Right lobe of liver (tissue), 6 donors: ENCODE measurements at regions not wholly inside any gene's neighbourhood (a gene's known extent, or its start where the extent isn't known, plus 50 kb on each side); places are given as distances from the start of the nearest gene placed in this dataset.
"Not testable (repeated sequence)": the region's sequence is repeated elsewhere in the genome, so short reads cannot be mapped to it uniquely, and the experiment has no call there.

ENCODE experiments used
- ATAC-seq, 4 donors: fragments of 200-7000 bp; cut with Tn5 transposase; one replicate each; pipeline ENCODE4 v1.9.1; 2020; ENCODE audit warnings: mild to moderate bottlenecking in 4 of 4, moderate library complexity in 4 of 4
- DNase-seq, 3 donors: peaks; one replicate each; pipeline ENCODE4 v3.0.0-alpha.2; 2020
- H3K27ac ChIP-seq, 3 donors: fragments of 200-600 bp; one replicate each; pipeline ENCODE4 v1.8.0; 2022
- H3K27me3 ChIP-seq, 2 donors: fragments of 200-600 bp; one replicate each; pipeline ENCODE4 v1.8.0; 2022
- H3K36me3 ChIP-seq, 4 donors: fragments of 200-600 bp; sonication (generic) in 1 of 4; one replicate each; pipeline versions ENCODE4 v1.5.1 to v1.8.0; 2017 to 2022; ENCODE audit warnings: control low read depth in 1 of 4
- H3K4me1 ChIP-seq, 4 donors: fragments of 200-600 bp; sonication (generic) in 1 of 4; one replicate each; pipeline versions ENCODE4 v1.5.1 to v1.8.0; 2017 to 2022; ENCODE audit warnings: control low read depth in 1 of 4
- H3K4me3 ChIP-seq, 3 donors: fragments of 200-600 bp; one replicate each; pipeline ENCODE4 v1.8.0; 2022
- H3K9me3 ChIP-seq, 4 donors: fragments of 200-600 bp; sonication (generic) in 1 of 4; one replicate each; pipeline versions ENCODE4 v1.5.1 to v1.8.0; 2017 to 2022; ENCODE audit warnings: control low read depth in 1 of 4
- POLR2A ChIP-seq: fragments of 450-650 bp; IDR thresholded peaks from one replicate; pipeline ENCODE4 v1.6.1; 2017; ENCODE audit warnings: antibody characterized with exemption, mild to moderate bottlenecking
- WGBS: methylation state at CpG from one replicate; pipeline ENCODE4 v1.1.6; 2018; ENCODE audit warnings: low coverage, low lambda C conversion rate; ENCODE audit not compliant: insufficient coverage; ENCODE audit errors: missing lambda C conversion rate; 5-methylcytosine and 5-hydroxymethylcytosine counted together
- intact Hi-C, 2 donors: fragments of 100-400 bp; cut with DNase I; formaldehyde crosslinking; loops; one replicate each; pipeline versions ENCODE4 v1.11.2 to v1.14.1; 2022
- TF ChIP-seq, protein P1 (sequence below), 4 donors: fragments of 200-600 bp in 3 of 4; fragments of 450-650 bp in 1 of 4; IDR thresholded peaks; one replicate each; pipeline versions ENCODE4 v1.5.1 to v1.8.0; 2016 to 2022; ENCODE audit warnings: antibody characterized with exemption in 4 of 4, mild to moderate bottlenecking in 2 of 4
- donor health status: DM: no; HTN: yes; CAD: no.
- donor health status: DM: no; HTN: no; CAD: no.
- donor health status: DM: no; HTN: no; CAD: no.
- donor health status: DM: no; HTN: yes; CAD: no.
- donor health status: DM: no; HTN: yes; CAD: no.

DNA sequence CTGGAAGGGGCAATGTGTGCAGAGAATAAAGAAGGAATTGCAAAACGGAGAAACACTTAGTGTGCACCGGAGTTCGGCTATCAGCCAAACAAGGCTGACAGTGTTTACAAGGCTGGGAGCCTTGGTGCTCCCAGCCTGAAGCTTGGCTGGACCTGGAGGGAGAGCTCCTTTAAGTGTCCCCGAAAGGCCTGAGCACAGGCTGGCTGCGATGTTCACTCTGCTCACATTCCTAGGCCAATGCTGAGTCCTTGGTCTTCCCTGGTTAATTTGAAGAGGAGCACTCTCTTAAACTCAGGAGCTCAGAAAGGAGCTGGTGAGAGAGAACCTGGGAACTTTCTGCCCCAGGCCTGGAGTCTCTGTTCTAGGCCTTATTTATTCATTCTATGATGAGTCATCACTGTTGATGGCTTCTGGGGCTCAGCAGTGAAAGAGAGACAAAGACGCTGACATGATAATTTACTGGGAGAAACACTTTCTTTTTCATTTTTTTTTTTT lies 88.6 kb upstream of the MYO10 start:
- DNase-seq (no peak), ATAC-seq (peak in 1 of 4 donors; percentile 51)
- intact Hi-C loops: no loop called here
- no peaks in the 10 kb centered on the region for H3K36me3 ChIP-seq
- TF ChIP-seq, protein P1, sequence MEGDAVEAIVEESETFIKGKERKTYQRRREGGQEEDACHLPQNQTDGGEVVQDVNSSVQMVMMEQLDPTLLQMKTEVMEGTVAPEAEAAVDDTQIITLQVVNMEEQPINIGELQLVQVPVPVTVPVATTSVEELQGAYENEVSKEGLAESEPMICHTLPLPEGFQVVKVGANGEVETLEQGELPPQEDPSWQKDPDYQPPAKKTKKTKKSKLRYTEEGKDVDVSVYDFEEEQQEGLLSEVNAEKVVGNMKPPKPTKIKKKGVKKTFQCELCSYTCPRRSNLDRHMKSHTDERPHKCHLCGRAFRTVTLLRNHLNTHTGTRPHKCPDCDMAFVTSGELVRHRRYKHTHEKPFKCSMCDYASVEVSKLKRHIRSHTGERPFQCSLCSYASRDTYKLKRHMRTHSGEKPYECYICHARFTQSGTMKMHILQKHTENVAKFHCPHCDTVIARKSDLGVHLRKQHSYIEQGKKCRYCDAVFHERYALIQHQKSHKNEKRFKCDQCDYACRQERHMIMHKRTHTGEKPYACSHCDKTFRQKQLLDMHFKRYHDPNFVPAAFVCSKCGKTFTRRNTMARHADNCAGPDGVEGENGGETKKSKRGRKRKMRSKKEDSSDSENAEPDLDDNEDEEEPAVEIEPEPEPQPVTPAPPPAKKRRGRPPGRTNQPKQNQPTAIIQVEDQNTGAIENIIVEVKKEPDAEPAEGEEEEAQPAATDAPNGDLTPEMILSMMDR (IDR thresholded peaks at IDR 0.05): no peak
- no peak for TF ChIP-seq POLR2A
- H3K27ac ChIP-seq: no peak overlapping the region
- H3K9me3 ChIP-seq: no peaks in the 10 kb centered on the region
- H3K4me3 ChIP-seq: no peak overlapping the region
- WGBS: 61% methylated on average over 2 of the region's 6 CpGs
- H3K27me3 ChIP-seq: no peaks in the 10 kb centered on the region
- H3K4me1 ChIP-seq: no peaks in the 10 kb centered on the region

DNA sequence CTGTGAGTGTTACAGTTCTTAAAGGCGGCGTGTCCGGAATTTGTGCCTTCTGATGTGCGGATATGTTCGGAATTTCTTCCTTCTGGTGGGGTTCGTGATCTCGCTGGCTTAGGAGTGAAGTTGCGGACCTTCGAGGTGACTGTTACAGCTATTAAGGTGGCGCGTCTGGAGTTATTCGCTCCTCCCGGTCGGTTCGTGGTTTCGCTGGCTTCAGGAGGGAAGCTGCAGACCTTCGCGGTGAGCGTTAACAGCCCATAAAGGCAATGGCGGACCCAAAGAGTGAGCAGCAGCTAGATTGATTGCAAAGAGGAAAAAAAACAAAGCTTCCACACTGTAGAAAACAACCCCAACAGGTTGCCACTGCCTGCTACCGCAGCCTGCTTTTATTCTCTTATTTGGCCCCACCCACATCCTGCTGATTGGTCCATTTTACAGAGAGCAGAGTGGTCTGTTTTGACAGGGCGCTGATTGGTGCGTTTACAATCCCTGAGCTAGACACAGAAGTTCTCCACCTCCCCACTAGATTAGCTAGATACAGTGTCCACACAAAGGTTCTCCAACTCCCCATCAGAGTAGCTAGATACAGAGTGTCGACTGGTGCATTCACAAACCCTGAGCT lies 95.7 kb upstream of the MYO10 start:
- H3K4me1 ChIP-seq, H3K27ac ChIP-seq, ATAC-seq, intact Hi-C loops, DNase-seq, H3K27me3 ChIP-seq, H3K36me3 ChIP-seq, H3K9me3 ChIP-seq, H3K4me3 ChIP-seq: not testable (repeated sequence)
- 80% methylated on average over 24 of the region's 24 CpGs for WGBS

DNA sequence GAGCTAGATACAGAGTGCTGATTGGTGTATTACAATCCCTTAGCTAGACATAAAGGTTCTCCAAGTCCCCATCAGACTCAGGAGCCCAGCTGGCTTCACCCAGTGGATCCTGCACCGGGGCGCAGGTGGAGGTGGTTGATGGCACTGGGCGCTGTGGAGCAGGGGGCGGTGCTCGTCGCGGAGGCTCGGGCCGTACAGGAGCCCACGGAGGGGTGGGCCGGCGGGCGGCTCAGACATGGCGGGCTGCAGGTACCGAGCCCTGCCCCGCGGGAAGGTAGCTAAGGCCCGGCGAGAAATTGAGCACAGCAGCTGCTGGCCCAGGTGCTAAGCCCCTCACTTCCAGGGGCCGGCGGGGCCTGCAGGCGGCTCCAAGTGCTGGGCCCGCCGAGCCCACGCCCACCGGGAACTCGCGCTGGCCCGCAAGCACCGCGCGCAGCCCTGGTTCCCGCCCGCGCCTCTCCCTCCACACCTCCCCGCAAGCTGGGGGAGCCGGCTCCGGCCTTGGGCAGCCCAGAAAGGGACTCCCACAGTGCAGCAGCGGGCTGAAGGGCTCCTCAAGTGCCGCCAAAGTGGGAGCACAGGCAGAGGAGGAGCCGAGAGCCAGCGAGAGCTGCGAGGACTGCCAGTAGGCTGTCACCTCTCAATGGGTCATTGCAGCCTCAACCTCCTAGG lies 96.4 kb upstream of the MYO10 start:
- 96% methylated on average over 16 of the region's 43 CpGs for WGBS
- ATAC-seq, H3K27me3 ChIP-seq, H3K9me3 ChIP-seq, H3K4me1 ChIP-seq, intact Hi-C loops, H3K27ac ChIP-seq, DNase-seq, H3K36me3 ChIP-seq, H3K4me3 ChIP-seq: not testable (repeated sequence)

DNA sequence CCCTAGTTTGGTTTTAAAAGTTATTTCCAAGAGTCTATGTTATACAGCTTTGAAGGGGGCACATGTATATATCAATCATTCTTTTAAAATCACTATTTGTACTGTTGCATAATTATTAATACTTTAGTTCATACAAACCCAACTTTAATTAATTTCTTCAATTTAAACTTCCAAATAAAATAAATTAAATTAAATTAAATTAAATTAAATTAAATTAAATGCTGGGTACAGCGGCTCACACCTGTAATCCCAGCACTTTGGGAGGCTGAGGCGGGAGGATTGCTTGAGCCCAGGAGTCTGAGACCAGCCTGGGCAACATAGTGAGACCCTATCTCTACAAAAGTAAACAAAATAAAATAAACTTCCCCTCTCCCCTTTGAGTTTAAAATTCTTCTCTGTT lies 98.9 kb upstream of the MYO10 start:
- H3K4me1 ChIP-seq, H3K27ac ChIP-seq, ATAC-seq, intact Hi-C loops, H3K36me3 ChIP-seq, H3K4me3 ChIP-seq, DNase-seq, H3K27me3 ChIP-seq, H3K9me3 ChIP-seq: not testable (repeated sequence)
- WGBS: 67% methylated on average over 2 of the region's 2 CpGs

DNA sequence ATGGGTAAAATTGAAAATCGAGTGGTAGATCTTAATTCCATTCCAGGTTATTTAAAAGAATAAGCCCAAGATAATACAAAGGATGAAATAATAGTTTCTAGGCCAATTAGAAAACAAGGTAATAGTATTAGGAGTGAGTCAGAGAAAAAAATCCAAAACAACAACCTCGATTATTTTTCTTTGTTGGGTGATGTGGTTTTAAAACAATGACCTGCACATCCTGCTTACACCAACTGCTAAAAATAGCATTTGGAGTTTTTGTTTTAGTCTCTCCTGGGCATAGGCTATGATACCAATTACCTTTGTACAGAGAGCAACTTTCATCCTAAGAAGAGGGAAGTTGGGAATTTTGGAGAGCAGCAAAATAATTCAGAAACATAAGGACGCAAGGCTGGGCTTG lies 101.7 kb upstream of the MYO10 start:
- 53% methylated on average over 3 of the region's 3 CpGs for WGBS

DNA sequence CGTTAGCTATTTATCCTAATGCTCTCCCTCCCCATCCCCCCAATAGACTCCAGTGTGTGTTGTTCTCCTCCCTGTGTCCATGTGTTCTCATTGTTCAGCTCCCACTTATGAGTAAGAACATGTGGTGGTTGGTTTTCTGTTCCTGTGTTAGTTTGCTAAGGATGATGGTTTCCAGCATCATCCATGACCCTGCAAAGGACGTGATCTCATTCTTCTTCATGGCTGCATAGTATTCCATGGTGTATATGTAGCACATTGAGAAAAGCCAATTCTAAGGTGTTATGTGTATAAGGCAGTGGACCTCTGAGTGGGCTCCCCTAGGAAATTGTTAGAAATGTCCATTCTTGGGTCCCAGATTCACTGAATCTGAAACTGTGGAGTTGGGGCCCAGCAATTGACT lies 103.1 kb upstream of the MYO10 start:
- no peak for DNase-seq
- TF ChIP-seq, protein P1 (IDR thresholded peaks at IDR 0.05): no peak
- no peak for TF ChIP-seq POLR2A
- H3K4me1 ChIP-seq: no peaks in the 10 kb centered on the region
- no peaks in the 10 kb centered on the region for H3K27me3 ChIP-seq
- no peak for ATAC-seq
- WGBS: 58% methylated on average over 2 of the region's 2 CpGs
- intact Hi-C loops: no loop called here
- H3K9me3 ChIP-seq: no peaks in the 10 kb centered on the region
- H3K36me3 ChIP-seq: no peaks in the 10 kb centered on the region
- no peak overlapping the region for H3K4me3 ChIP-seq
- H3K27ac ChIP-seq: no peak overlapping the region

More for the DNA sequence above, 101.7 kb upstream of the MYO10 start:
- Histone ChIP-seq H3K27ac (no peak overlapping the region), H3K27me3 (no peaks in the 10 kb centered on the region), H3K9me3 (no peaks in the 10 kb centered on the region), H3K4me3 (no peak overlapping the region), H3K4me1 (no peaks in the 10 kb centered on the region), H3K36me3 (no peaks in the 10 kb centered on the region)
- DNase-seq: no peak
- TF ChIP-seq POLR2A: no peak
- TF ChIP-seq, protein P1 (IDR thresholded peaks at IDR 0.05): no peak
- peak in 1 of 4 donors; percentile 30 for ATAC-seq
- intact Hi-C loops: no loop called here
